BLaER1 treated with 17β-estradiol and CSF1 and Interleukin-3, amounts not matched to agents 10 nM and 100 nM (cell line): ENCODE measurements at regions not wholly inside any gene's neighbourhood (a gene's known extent, or its start where the extent isn't known, plus 50 kb on each side); places are given as distances from the start of the nearest gene placed in this dataset.
"Not testable (repeated sequence)": the region's sequence is repeated elsewhere in the genome, so short reads cannot be mapped to it uniquely, and the experiment has no call there.

Source experiments
- H3K27ac ChIP-seq, 11 experiments: shearing (Covaris generic); formaldehyde crosslinking; 2 replicates each; pipeline ENCODE4 v1.8.1; 2022
- H3K27me3 ChIP-seq, 11 experiments: shearing (Covaris generic); formaldehyde crosslinking; 2 replicates each; pipeline ENCODE4 v1.8.1; 2022
- H3K36me3 ChIP-seq, 11 experiments: shearing (Covaris generic); formaldehyde crosslinking; 2 replicates each; pipeline ENCODE4 v1.8.1; 2022
- H3K4me1 ChIP-seq, 10 experiments: shearing (Covaris generic); formaldehyde crosslinking; 2 replicates each; pipeline ENCODE4 v1.8.1; 2022
- H3K4me2 ChIP-seq, 11 experiments: shearing (Covaris generic); formaldehyde crosslinking; 2 replicates each; pipeline ENCODE4 v1.8.1; 2022
- H3K4me3 ChIP-seq, 10 experiments: shearing (Covaris generic); formaldehyde crosslinking; 2 replicates each; pipeline ENCODE4 v1.8.1; 2022
- H3K9ac ChIP-seq, 11 experiments: shearing (Covaris generic); formaldehyde crosslinking; 2 replicates each; pipeline ENCODE4 v1.8.1; 2022
- H3K9me3 ChIP-seq, 11 experiments: shearing (Covaris generic); formaldehyde crosslinking; replicated peaks in 1 of 11; 2 replicates each; pipeline ENCODE4 v1.8.1; 2022
- H4K20me1 ChIP-seq, 11 experiments: shearing (Covaris generic); formaldehyde crosslinking; 2 replicates each; pipeline ENCODE4 v1.8.1; 2022
- Cebpa-rat ChIP-seq, 11 experiments: shearing (Covaris generic); IDR thresholded peaks; 2 replicates each; pipeline ENCODE4 v1.8.1; 2022

DNA sequence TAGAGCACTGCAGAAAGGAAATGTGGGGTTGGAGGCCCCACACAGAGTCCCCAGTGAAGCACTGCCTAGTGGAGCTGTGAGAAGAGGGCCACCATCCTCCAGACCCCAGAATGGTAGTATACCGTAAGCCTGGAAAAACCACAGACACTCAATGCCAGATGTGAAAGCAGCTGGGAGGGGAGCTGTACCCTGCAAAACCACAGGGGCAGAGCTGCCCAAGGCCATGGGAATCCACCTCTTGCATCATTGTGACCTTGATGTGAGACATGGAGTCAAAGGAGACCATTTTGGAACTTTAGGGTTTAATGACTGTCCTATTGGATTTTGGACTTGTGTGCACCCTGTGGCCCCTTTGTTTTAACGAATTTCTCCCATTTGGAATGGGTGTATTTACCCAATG, 75.3 kb upstream of the SERPINE2 start:
- Histone ChIP-seq H4K20me1 (no peaks in the 10 kb centered on the region), H3K9me3 (peaks cover 8 to 30% (median 16%) of the 10 kb centered on the region in 11 experiments; a peak in 20 of 22 replicates), H3K9ac (no peak overlapping the region), H3K4me2 (no peak overlapping the region; a peak in 1 of 22 replicates), H3K4me3 (no peak overlapping the region), H3K36me3 (no peaks in the 10 kb centered on the region), H3K27ac (no peak overlapping the region), H3K27me3 (no peaks in the 10 kb centered on the region), H3K4me1 (peaks cover 0 to 5% (median 0%) of the 10 kb centered on the region in 10 experiments; a peak in 1 of 20 replicates)
- TF ChIP-seq Cebpa-rat (IDR thresholded peaks at IDR 0.05), result no peak

DNA sequence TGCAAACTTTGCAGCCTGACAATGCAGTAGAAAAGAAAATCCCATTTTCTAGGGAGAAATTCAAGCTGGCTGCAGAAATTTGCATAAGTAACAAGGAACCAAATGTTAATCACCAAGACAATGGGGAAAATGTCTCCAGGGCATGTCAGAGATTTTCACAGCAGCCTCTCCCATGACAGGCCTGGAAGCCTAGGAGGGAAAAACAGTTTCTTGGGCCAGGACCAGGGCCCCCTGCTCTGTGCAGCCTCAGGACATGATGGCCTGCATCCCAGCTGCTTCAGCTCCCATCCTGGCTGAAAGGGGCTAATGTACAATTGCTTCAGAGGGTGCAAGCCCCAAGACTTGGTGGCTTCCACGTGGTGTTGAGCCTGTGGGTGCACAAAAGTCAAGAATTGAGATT, 74.8 kb upstream of the SERPINE2 start:
- not testable (repeated sequence) for H3K27ac ChIP-seq, H4K20me1 ChIP-seq, H3K4me3 ChIP-seq, H3K27me3 ChIP-seq, H3K4me1 ChIP-seq, H3K4me2 ChIP-seq, H3K9ac ChIP-seq, H3K36me3 ChIP-seq
- H3K9me3 ChIP-seq, result peaks cover 3 to 25% (median 12%) of the 10 kb centered on the region in 11 experiments; a peak in 19 of 22 replicates

DNA sequence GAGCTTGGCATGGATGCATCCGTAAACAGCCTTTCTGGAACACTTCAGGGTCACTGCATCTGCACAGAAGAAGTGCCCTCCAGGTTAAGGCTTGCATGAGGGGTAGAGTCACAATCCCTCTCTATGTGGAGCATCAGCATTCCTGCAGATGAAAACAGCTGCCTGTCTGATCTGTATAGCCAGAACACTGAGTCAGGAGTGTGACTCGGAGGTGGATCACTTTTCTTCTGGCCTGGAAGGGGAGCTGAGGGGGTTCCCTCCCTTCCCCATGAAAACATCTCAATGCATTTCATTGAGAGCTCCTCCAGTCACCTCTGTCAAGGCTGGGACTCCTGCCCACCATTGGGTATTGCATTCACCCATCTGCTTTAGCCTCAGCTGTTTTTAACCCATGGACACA, 72.5 kb upstream of the SERPINE2 start:
- H3K4me2 ChIP-seq, result no peak overlapping the region
- no peak overlapping the region for H3K27ac ChIP-seq
- no peak for TF ChIP-seq Cebpa-rat (IDR thresholded peaks at IDR 0.05)
- H3K9me3 ChIP-seq, result peaks cover 0 to 17% (median 4%) of the 10 kb centered on the region in 11 experiments; a peak in 7 of 22 replicates
- no peak overlapping the region for H3K9ac ChIP-seq
- peaks cover 0 to 5% (median 0%) of the 10 kb centered on the region in 10 experiments; a peak in 1 of 20 replicates for H3K4me1 ChIP-seq
- no peaks in the 10 kb centered on the region for H4K20me1 ChIP-seq
- H3K4me3 ChIP-seq, result no peak overlapping the region
- H3K27me3 ChIP-seq, result no peaks in the 10 kb centered on the region
- no peaks in the 10 kb centered on the region for H3K36me3 ChIP-seq

DNA sequence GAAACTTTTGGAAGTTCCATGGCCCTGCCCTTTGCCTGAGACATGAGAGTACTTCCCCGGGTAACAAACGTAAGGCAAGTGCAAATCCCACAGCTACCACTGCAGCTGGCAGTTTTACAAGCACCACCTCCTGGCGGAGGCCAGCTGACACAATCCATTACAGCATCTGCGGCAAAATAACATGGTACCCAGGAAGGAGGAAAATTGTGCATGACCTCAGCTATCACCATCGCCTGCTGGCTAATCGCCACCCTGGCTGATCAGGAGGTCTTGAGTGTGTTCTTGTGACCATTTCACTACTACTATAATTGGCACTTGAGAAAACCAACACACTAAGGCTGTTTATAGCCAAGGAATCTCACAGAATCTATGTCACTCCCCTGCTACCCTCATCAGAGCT, 71.7 kb upstream of the SERPINE2 start:
- Histone ChIP-seq H3K9me3 (peaks cover 0 to 17% (median 4%) of the 10 kb centered on the region in 11 experiments; a peak in 7 of 22 replicates), H3K9ac (no peak overlapping the region), H3K4me3 (no peak overlapping the region), H4K20me1 (no peaks in the 10 kb centered on the region), H3K4me2 (no peak overlapping the region), H3K27me3 (no peaks in the 10 kb centered on the region), H3K4me1 (peaks cover 0 to 5% (median 0%) of the 10 kb centered on the region in 10 experiments; a peak in 1 of 20 replicates), H3K36me3 (no peaks in the 10 kb centered on the region), H3K27ac (no peak overlapping the region)
- TF ChIP-seq Cebpa-rat (IDR thresholded peaks at IDR 0.05), result no peak

DNA sequence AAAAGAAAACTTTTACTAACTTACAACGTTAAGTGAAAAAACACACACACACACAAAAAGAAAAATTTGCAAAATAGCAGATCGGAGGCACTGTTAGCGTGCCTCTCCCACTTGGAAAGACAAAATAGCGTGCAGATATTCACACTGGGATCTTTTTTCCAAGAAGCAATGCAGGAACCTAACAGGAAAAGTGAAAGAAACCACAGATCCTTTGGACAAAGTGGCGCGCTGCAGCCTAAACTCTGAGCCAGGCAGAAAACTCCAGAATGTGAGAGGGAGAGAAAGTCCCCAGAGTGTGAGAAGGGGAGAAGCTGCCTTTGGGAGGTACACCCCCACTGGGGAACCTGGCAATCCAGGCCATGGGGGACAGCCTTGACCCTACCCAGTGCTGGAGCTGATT, 70.7 kb upstream of the SERPINE2 start:
- TF ChIP-seq Cebpa-rat (IDR thresholded peaks at IDR 0.05), result no peak

DNA sequence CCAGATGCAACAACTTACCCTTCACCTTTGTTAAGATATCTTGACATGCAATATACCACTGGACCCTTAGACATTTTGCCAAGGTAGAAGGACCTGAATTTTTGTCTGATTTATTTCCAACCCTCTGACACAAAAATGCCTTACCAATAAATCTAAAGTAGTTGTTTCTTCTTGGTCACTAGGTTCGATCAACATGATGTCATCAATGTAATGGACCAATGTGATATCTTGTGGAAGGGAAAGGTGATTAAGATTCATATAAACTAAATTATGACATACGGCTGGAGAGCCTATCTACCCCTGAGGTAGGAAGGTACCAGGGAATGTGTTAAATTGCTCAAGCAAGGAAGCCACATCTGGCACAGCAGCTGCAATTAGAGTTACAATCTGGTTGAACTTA, 67.7 kb upstream of the SERPINE2 start:
- Histone ChIP-seq H4K20me1 (no peaks in the 10 kb centered on the region), H3K4me2 (no peak overlapping the region), H3K9ac (no peak overlapping the region), H3K9me3 (0 out of 22 replicates have a peak, but pooled peaks cover 0 to 3% (median 0%) of the 10 kb centered on the region in 11 experiments), H3K4me1 (peaks cover 7 to 12% (median 10%) of the 10 kb centered on the region in 10 experiments; a peak in 19 of 20 replicates), H3K27ac (no peak overlapping the region), H3K4me3 (no peak overlapping the region), H3K27me3 (no peaks in the 10 kb centered on the region), H3K36me3 (no peaks in the 10 kb centered on the region)
- no peak for TF ChIP-seq Cebpa-rat (IDR thresholded peaks at IDR 0.05)

More for the DNA sequence above, 70.7 kb upstream of the SERPINE2 start:
- H3K9ac ChIP-seq, result no peak overlapping the region
- H3K4me2 ChIP-seq, result no peak overlapping the region
- H3K27ac ChIP-seq, result no peak overlapping the region
- H3K27me3 ChIP-seq, result no peaks in the 10 kb centered on the region
- peaks cover 0 to 17% (median 4%) of the 10 kb centered on the region in 11 experiments; a peak in 6 of 22 replicates for H3K9me3 ChIP-seq
- no peaks in the 10 kb centered on the region for H4K20me1 ChIP-seq
- no peaks in the 10 kb centered on the region; a peak in 1 of 20 replicates for H3K4me1 ChIP-seq
- H3K4me3 ChIP-seq, result no peak overlapping the region
- H3K36me3 ChIP-seq, result no peaks in the 10 kb centered on the region

DNA sequence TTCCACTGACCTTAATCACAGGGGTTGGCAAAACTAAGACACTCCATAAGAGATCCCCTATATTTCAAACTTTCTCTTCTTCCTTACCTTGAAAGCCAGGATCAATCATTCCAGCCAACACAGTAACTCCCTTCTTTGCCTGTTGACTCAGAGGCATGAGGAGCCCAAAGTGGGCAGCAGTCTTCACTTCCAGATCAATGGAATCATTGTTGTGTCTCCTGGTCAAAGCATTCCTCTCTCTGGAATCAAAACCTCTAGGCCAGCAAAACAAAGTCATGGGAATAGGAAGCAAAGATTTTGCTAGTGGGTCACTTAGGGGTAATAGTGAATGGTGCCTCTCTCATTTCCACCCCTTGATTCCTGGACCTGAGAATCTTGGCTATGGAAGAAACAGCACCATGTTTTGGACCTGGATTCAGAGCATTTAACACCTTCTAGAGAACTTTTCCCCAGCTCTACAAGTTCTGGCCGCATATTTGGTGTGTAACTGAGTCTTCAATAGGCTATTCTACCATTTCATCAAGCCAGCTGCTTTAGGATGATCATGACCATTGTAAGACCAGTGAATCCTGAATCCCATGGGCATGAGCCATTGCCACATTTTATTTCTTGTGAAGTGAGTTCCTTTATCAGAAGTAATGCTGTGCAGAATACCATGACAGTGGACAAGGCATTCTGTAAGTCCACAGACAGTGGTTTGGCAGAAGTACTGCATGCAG, 65.7 kb upstream of the SERPINE2 start:
- H3K36me3 ChIP-seq, result no peaks in the 10 kb centered on the region
- no peak overlapping the region for H3K27ac ChIP-seq
- no peak overlapping the region for H3K4me3 ChIP-seq
- H3K4me2 ChIP-seq, result no peak overlapping the region
- H3K4me1 ChIP-seq, result peaks cover 8 to 17% (median 13%) of the 10 kb centered on the region in 10 experiments; a peak in 19 of 20 replicates
- no peaks in the 10 kb centered on the region for H3K9me3 ChIP-seq
- no peak overlapping the region for H3K9ac ChIP-seq
- no peak for TF ChIP-seq Cebpa-rat (IDR thresholded peaks at IDR 0.05)
- H4K20me1 ChIP-seq, result no peaks in the 10 kb centered on the region
- H3K27me3 ChIP-seq, result no peaks in the 10 kb centered on the region

DNA sequence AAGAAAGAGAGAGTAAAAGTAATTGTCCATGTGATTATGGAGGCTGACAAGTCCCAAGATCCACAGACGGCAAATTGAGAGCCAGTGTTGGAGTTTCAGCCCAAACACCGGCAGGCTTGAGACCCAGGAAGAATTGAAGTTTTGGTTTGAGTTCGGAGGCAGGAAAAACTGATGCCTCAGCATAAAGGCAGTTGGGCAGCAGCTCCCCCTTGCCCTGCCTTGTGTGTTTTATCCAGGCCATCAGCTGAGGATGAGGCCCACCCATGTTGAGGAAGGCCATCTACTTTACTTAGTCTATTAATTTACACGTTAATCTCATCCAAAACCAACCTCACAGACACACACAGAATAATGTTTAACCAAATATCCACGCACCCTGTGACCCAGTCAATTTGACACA, 64.6 kb upstream of the SERPINE2 start:
- Histone ChIP-seq H3K4me2 (no peak overlapping the region), H3K4me3 (no peak overlapping the region), H3K27ac (no peak overlapping the region), H3K9ac (no peak overlapping the region), H3K27me3 (no peaks in the 10 kb centered on the region), H4K20me1 (no peaks in the 10 kb centered on the region), H3K9me3 (no peaks in the 10 kb centered on the region), H3K36me3 (no peaks in the 10 kb centered on the region), H3K4me1 (peaks cover 8 to 17% (median 13%) of the 10 kb centered on the region in 10 experiments; a peak in 19 of 20 replicates)
- no peak for TF ChIP-seq Cebpa-rat (IDR thresholded peaks at IDR 0.05)

DNA sequence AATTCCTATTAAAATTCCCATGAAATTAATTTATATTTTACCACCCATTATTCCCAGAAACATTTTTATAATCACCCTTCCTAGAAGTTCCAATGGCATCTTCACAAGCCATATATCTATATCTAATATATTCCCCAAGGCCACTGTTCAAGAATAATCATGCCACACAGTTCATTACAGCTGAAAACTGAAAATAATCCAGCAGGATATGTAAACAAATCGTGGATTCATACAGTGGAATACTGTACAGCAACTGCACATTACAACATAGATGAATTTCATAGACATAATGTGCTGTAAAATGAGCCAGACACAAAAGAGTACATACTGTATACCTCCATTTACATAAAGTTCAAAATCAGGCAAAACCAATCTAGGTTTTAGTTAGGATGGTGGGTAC, 63.9 kb upstream of the SERPINE2 start:
- no peak for TF ChIP-seq Cebpa-rat (IDR thresholded peaks at IDR 0.05)
- peaks cover 8 to 17% (median 13%) of the 10 kb centered on the region in 10 experiments; a peak in 19 of 20 replicates for H3K4me1 ChIP-seq

More for the DNA sequence above, 63.9 kb upstream of the SERPINE2 start:
- no peaks in the 10 kb centered on the region for H3K36me3 ChIP-seq
- no peaks in the 10 kb centered on the region for H3K9me3 ChIP-seq
- no peaks in the 10 kb centered on the region for H4K20me1 ChIP-seq
- H3K27me3 ChIP-seq, result no peaks in the 10 kb centered on the region
- H3K4me3 ChIP-seq, result no peak overlapping the region
- H3K9ac ChIP-seq, result no peak overlapping the region
- H3K27ac ChIP-seq, result no peak overlapping the region
- peak overlapping the region in 3 of 11 experiments; percentile 57 to 79 (median 57); a peak in 6 of 22 replicates for H3K4me2 ChIP-seq
